ENCODE measurements at regions not wholly inside any gene's neighbourhood (a gene's known extent, or its start where the extent isn't known, plus 50 kb on each side); places are given as distances from the start of the nearest gene placed in this dataset.

GRCh38 chr5:143494595-143494994 is 91.1 kb upstream of the NR3C1 start:
- no peak for TF ChIP-seq CTCF (IDR thresholded peaks at IDR 0.05)
- TF ChIP-seq POLR2AphosphoS5 (IDR thresholded peaks at IDR 0.05; ENCODE audit: low read depth, low read length) = no peak
- no peak for TF ChIP-seq TCF7L2 (IDR thresholded peaks at IDR 0.05; ENCODE audit: low read depth, low read length)
